ENCODE measurements at regions not wholly inside any gene's neighbourhood (a gene's known extent, or its start where the extent isn't known, plus 50 kb on each side); places are given as distances from the start of the nearest gene placed in this dataset.

GRCh38 chr5:29017501-29017900, 1979.1 kb upstream of the CDH9 start:
- Histone ChIP-seq H3K27me3 (no peaks in the 10 kb centered on the region), H3K9me3 (no peaks in the 10 kb centered on the region), H3K36me3 (no peaks in the 10 kb centered on the region), H3K4me3 (no peak overlapping the region), H3K4me1 (no peaks in the 10 kb centered on the region), H3K27ac (no peak overlapping the region)
- TF ChIP-seq POLR2AphosphoS5 (IDR thresholded peaks at IDR 0.05): no peak
- no peak for TF ChIP-seq POLR2A (IDR thresholded peaks at IDR 0.05)
- no peak for TF ChIP-seq CTCF (IDR thresholded peaks at IDR 0.05)
- intact Hi-C loops (cut with DNase I; ENCODE audit: low total_unique reads): no loop called here
- DNase-seq (ENCODE audit: low spot score in 2 of 2): no peak

GRCh38 chr5:29016067-29016466, 1977.7 kb upstream of the CDH9 start:
- no peak for TF ChIP-seq POLR2A (IDR thresholded peaks at IDR 0.05)
- no peaks in the 10 kb centered on the region for H3K4me1 ChIP-seq
- intact Hi-C loops (cut with DNase I; ENCODE audit: low total_unique reads): no loop called here
- no peak overlapping the region for H3K27ac ChIP-seq
- H3K4me3 ChIP-seq: no peak overlapping the region
- no peaks in the 10 kb centered on the region for H3K9me3 ChIP-seq
- no peaks in the 10 kb centered on the region for H3K27me3 ChIP-seq
- no peaks in the 10 kb centered on the region for H3K36me3 ChIP-seq
- DNase-seq (ENCODE audit: low spot score in 2 of 2): no peak

GRCh38 chr5:29015523-29015922, 1977.1 kb upstream of the CDH9 start:
- no peak for DNase-seq (ENCODE audit: low spot score in 2 of 2)
- Histone ChIP-seq H3K9me3 (no peaks in the 10 kb centered on the region), H3K36me3 (no peaks in the 10 kb centered on the region), H3K4me3 (no peak overlapping the region), H3K4me1 (no peaks in the 10 kb centered on the region), H3K27me3 (no peaks in the 10 kb centered on the region), H3K27ac (no peak overlapping the region)
- TF ChIP-seq POLR2A (IDR thresholded peaks at IDR 0.05): no peak
- intact Hi-C loops (cut with DNase I; ENCODE audit: low total_unique reads): no loop called here

GRCh38 chr5:29005386-29005785, 1967.0 kb upstream of the CDH9 start:
- intact Hi-C loops (cut with DNase I; ENCODE audit: low total_unique reads): no loop called here
- no peak for TF ChIP-seq POLR2A (IDR thresholded peaks at IDR 0.05)
- no peak for TF ChIP-seq CTCF (IDR thresholded peaks at IDR 0.05)
- TF ChIP-seq POLR2AphosphoS5 (IDR thresholded peaks at IDR 0.05): no peak
- no peaks in the 10 kb centered on the region for H3K27me3 ChIP-seq

GRCh38 chr5:29002481-29002880, 1964.1 kb upstream of the CDH9 start:
- no peaks in the 10 kb centered on the region for H3K36me3 ChIP-seq
- DNase-seq (ENCODE audit: low spot score in 2 of 2): no peak
- no peaks in the 10 kb centered on the region for H3K4me1 ChIP-seq
- intact Hi-C loops (cut with DNase I; ENCODE audit: low total_unique reads): no loop called here
- TF ChIP-seq POLR2A (IDR thresholded peaks at IDR 0.05) (no peak), CTCF (IDR thresholded peaks at IDR 0.05) (no peak), POLR2AphosphoS5 (IDR thresholded peaks at IDR 0.05) (no peak)
- no peaks in the 10 kb centered on the region for H3K27me3 ChIP-seq
- H3K27ac ChIP-seq: no peak overlapping the region
- H3K4me3 ChIP-seq: no peak overlapping the region
- H3K9me3 ChIP-seq: no peaks in the 10 kb centered on the region

More at GRCh38 chr5:29005386-29005785, 1967.0 kb upstream of the CDH9 start:
- Histone ChIP-seq H3K9me3 (no peaks in the 10 kb centered on the region), H3K36me3 (no peaks in the 10 kb centered on the region), H3K4me1 (no peaks in the 10 kb centered on the region), H3K27ac (no peak overlapping the region), H3K4me3 (no peak overlapping the region)
- no peak for DNase-seq (ENCODE audit: low spot score in 2 of 2)

- TF ChIP-seq POLR2AphosphoS5 (IDR thresholded peaks at IDR 0.05) (no peak), POLR2A (IDR thresholded peaks at IDR 0.05) (no peak), CTCF (IDR thresholded peaks at IDR 0.05) (no peak)
Observed at GRCh38 chr5:29001666-29002065, 1963.3 kb upstream of the CDH9 start.

More at GRCh38 chr5:29001666-29002065, 1963.3 kb upstream of the CDH9 start:
- no peak for DNase-seq (ENCODE audit: low spot score in 2 of 2)
- H3K27me3 ChIP-seq: no peaks in the 10 kb centered on the region
- H3K4me3 ChIP-seq: no peak overlapping the region
- H3K36me3 ChIP-seq: no peaks in the 10 kb centered on the region
- no peaks in the 10 kb centered on the region for H3K4me1 ChIP-seq
- H3K9me3 ChIP-seq: no peaks in the 10 kb centered on the region
- no peak overlapping the region for H3K27ac ChIP-seq
- intact Hi-C loops (cut with DNase I; ENCODE audit: low total_unique reads): no loop called here
